ENCODE measurements at regions not wholly inside any gene's neighbourhood (a gene's known extent, or its start where the extent isn't known, plus 50 kb on each side); places are given as distances from the start of the nearest gene placed in this dataset.

GRCh38 chr5:60195083-60195482 is 301.6 kb upstream of the PDE4D start:
- TF ChIP-seq CTCF (IDR thresholded peaks at IDR 0.05) (no peak), EZH2 (IDR thresholded peaks at IDR 0.05; ENCODE audit: borderline replicate concordance, insufficient read depth, low read depth, low read length, poor library complexity, severe bottlenecking) (no peak)
